ENCODE measurements at regions not wholly inside any gene's neighbourhood (a gene's known extent, or its start where the extent isn't known, plus 50 kb on each side); places are given as distances from the start of the nearest gene placed in this dataset.

DNA sequence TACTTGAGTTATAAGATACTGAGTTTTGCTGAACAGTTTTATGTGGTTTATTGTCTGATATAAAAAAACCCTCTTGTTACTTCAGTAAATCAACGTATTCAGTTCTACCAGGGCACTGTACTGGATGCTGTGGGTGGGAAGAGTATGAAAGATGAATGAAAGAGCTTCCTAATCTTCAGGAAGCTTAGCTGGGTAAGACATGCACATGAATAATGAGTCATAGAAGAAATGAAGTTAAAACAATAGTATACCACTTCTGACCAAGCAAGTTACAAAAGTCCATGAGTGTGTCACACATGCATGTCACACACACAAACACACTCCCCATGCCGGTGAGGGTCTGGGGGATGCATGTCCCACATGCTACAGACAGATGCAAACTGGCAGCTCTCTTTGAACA lies 105.9 kb downstream of the SIPA1L2 start:
- no peaks in the 10 kb centered on the region for H3K27me3 ChIP-seq (ENCODE audit: insufficient read depth)
- H3K4me3 ChIP-seq (ENCODE audit: low read depth in 2 of 2, low read length in 1 of 2): no peak overlapping the region
- no peaks in the 10 kb centered on the region for H3K9me2 ChIP-seq
- no peak overlapping the region for H3K9ac ChIP-seq
- TF ChIP-seq POLR2AphosphoS5 (IDR thresholded peaks at IDR 0.05; ENCODE audit: low read depth, low read length): no peak
- TF ChIP-seq FOSL2 (IDR thresholded peaks at IDR 0.05; ENCODE audit: borderline replicate concordance, low read depth): no peak
- TF ChIP-seq MXI1 (IDR thresholded peaks at IDR 0.05; ENCODE audit: low read depth, low read length): no peak
- no peak for TF ChIP-seq SMC3 (IDR thresholded peaks at IDR 0.05; ENCODE audit: low read depth, low read length)
- TF ChIP-seq TCF12 (IDR thresholded peaks at IDR 0.05): no peak
- no peaks in the 10 kb centered on the region for H3F3A ChIP-seq (replicated peaks; ENCODE audit: insufficient read depth)
- CTCF ChIA-PET: no interaction called here
- H3K4me2 ChIP-seq: no peak overlapping the region
- H3K36me3 ChIP-seq (replicated peaks in 1 of 2; ENCODE audit: control insufficient read depth in 1 of 2, insufficient read depth in 2 of 2, low read length in 1 of 2): no peaks in the 10 kb centered on the region
- 45% methylated on average over 2 of the region's 2 CpGs for WGBS (ENCODE audit: low lambda C conversion rate)
- peaks cover 0 to 3% of the 10 kb centered on the region in 2 experiments; a peak in 2 of 4 replicates for H3K4me1 ChIP-seq (ENCODE audit: control insufficient read depth in 1 of 2, insufficient read depth in 2 of 2, low read depth in 1 of 2, low read length in 1 of 2)
- no peak overlapping the region for H2AFZ ChIP-seq (ENCODE audit: low read depth)
- H3K79me2 ChIP-seq (ENCODE audit: insufficient read depth): no peaks in the 10 kb centered on the region
- H4K20me1 ChIP-seq (ENCODE audit: insufficient read depth): 0 out of 2 replicates have a peak, but pooled peaks cover 3% of the 10 kb centered on the region
- no peak overlapping the region for H3K27ac ChIP-seq (ENCODE audit: low read depth in 2 of 2, low read length in 1 of 2)
- no peak for DNase-seq
- POLR2A ChIA-PET: no interaction called here
- no peaks in the 10 kb centered on the region for H3K9me3 ChIP-seq

DNA sequence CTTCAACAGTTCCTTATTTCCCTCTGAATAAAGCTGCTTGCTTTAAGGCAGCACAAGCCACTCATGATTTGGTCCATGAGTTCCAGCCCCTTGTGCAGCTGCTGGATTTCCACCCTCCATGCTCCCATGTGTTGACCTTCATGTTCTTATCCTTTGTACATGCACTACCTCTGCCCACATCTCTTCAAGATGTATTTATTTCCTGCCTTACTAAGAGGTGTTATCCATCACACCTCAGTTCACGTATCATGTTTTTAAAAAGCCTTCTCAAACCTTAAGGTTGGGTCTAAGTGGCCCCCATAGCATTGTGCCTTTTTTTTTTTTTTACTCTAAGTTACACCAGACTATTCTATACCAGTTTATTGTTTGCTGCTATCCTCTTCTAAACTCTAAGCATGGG lies 107.7 kb downstream of the SIPA1L2 start:
- H3F3A ChIP-seq (replicated peaks; ENCODE audit: insufficient read depth): no peaks in the 10 kb centered on the region
- no peaks in the 10 kb centered on the region for H3K27me3 ChIP-seq (ENCODE audit: insufficient read depth)
- no peak for DNase-seq
- POLR2A ChIA-PET: no interaction called here
- no peaks in the 10 kb centered on the region for H3K79me2 ChIP-seq (ENCODE audit: insufficient read depth)
- H4K20me1 ChIP-seq (ENCODE audit: insufficient read depth): 0 out of 2 replicates have a peak, but pooled peaks cover 3% of the 10 kb centered on the region
- no peaks in the 10 kb centered on the region for H3K36me3 ChIP-seq (replicated peaks in 1 of 2; ENCODE audit: control insufficient read depth in 1 of 2, insufficient read depth in 2 of 2, low read length in 1 of 2)
- H2AFZ ChIP-seq (ENCODE audit: low read depth): no peak overlapping the region
- H3K4me1 ChIP-seq (ENCODE audit: control insufficient read depth in 1 of 2, insufficient read depth in 2 of 2, low read depth in 1 of 2, low read length in 1 of 2): peaks cover 0 to 3% of the 10 kb centered on the region in 2 experiments; a peak in 2 of 4 replicates
- TF ChIP-seq MXI1 (IDR thresholded peaks at IDR 0.05; ENCODE audit: low read depth, low read length) (no peak), GATA2 (CRISPR knock-in tag; IDR thresholded peaks at IDR 0.05) (no peak), RAD21 (IDR thresholded peaks at IDR 0.05; ENCODE audit: low read length) (no peak), YY1 (IDR thresholded peaks at IDR 0.05; ENCODE audit: low read depth) (no peak), TAF1 (IDR thresholded peaks at IDR 0.05; ENCODE audit: borderline replicate concordance, low read depth, low read length) (no peak), MEF2A (IDR thresholded peaks at IDR 0.05; ENCODE audit: borderline replicate concordance, low read depth) (no peak), TEAD4 (IDR thresholded peaks at IDR 0.05; ENCODE audit: borderline replicate concordance, insufficient read depth) (no peak), EP300 (IDR thresholded peaks at IDR 0.05; ENCODE audit: borderline replicate concordance in 1 of 2, low read depth in 1 of 2, low read length in 1 of 2) (no peak)
- TF ChIP-seq, protein P1, sequence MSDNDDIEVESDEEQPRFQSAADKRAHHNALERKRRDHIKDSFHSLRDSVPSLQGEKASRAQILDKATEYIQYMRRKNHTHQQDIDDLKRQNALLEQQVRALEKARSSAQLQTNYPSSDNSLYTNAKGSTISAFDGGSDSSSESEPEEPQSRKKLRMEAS (IDR thresholded peaks at IDR 0.05; ENCODE audit: low read depth): no peak
- TF ChIP-seq, protein P2, sequence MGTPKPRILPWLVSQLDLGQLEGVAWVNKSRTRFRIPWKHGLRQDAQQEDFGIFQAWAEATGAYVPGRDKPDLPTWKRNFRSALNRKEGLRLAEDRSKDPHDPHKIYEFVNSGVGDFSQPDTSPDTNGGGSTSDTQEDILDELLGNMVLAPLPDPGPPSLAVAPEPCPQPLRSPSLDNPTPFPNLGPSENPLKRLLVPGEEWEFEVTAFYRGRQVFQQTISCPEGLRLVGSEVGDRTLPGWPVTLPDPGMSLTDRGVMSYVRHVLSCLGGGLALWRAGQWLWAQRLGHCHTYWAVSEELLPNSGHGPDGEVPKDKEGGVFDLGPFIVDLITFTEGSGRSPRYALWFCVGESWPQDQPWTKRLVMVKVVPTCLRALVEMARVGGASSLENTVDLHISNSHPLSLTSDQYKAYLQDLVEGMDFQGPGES (IDR thresholded peaks at IDR 0.05; ENCODE audit: low read depth, low read length): no peak
- TF ChIP-seq, protein P3, sequence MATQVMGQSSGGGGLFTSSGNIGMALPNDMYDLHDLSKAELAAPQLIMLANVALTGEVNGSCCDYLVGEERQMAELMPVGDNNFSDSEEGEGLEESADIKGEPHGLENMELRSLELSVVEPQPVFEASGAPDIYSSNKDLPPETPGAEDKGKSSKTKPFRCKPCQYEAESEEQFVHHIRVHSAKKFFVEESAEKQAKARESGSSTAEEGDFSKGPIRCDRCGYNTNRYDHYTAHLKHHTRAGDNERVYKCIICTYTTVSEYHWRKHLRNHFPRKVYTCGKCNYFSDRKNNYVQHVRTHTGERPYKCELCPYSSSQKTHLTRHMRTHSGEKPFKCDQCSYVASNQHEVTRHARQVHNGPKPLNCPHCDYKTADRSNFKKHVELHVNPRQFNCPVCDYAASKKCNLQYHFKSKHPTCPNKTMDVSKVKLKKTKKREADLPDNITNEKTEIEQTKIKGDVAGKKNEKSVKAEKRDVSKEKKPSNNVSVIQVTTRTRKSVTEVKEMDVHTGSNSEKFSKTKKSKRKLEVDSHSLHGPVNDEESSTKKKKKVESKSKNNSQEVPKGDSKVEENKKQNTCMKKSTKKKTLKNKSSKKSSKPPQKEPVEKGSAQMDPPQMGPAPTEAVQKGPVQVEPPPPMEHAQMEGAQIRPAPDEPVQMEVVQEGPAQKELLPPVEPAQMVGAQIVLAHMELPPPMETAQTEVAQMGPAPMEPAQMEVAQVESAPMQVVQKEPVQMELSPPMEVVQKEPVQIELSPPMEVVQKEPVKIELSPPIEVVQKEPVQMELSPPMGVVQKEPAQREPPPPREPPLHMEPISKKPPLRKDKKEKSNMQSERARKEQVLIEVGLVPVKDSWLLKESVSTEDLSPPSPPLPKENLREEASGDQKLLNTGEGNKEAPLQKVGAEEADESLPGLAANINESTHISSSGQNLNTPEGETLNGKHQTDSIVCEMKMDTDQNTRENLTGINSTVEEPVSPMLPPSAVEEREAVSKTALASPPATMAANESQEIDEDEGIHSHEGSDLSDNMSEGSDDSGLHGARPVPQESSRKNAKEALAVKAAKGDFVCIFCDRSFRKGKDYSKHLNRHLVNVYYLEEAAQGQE (IDR thresholded peaks at IDR 0.05; ENCODE audit: low read depth, low read length): no peak
- no peak overlapping the region for H3K27ac ChIP-seq (ENCODE audit: low read depth in 2 of 2, low read length in 1 of 2)
- H3K4me2 ChIP-seq: no peak overlapping the region
- H3K4me3 ChIP-seq (ENCODE audit: low read depth in 2 of 2, low read length in 1 of 2): no peak overlapping the region
- 72% methylated on average over 1 of the region's 1 CpG for WGBS (ENCODE audit: low lambda C conversion rate)
- H3K9me3 ChIP-seq: no peaks in the 10 kb centered on the region
- no peaks in the 10 kb centered on the region for H3K9me2 ChIP-seq
- H3K9ac ChIP-seq: no peak overlapping the region
- CTCF ChIA-PET: no interaction called here

All from SK-N-SH (cell line).